Prostate gland (tissue), 2 donors: ENCODE measurements at regions not wholly inside any gene's neighbourhood (a gene's known extent, or its start where the extent isn't known, plus 50 kb on each side); places are given as distances from the start of the nearest gene placed in this dataset.

Source experiments
- DNase-seq: peaks from one replicate; pipeline ENCODE4 v3.0.0-alpha.2; 2019; ENCODE audit warnings: low spot score
- H3K27ac ChIP-seq, 2 donors: fragments of 200-600 bp; sonication (generic); 2 replicates each; pipeline ENCODE4 v1.5.1; 2017 to 2019
- H3K27me3 ChIP-seq: fragments of 200-600 bp; sonication (generic); replicated peaks from 2 replicates; pipeline ENCODE4 v1.5.1; 2019; ENCODE audit not compliant: insufficient read depth
- H3K36me3 ChIP-seq, 2 donors: fragments of 200-600 bp; sonication (generic); 1 replicate in 1 of 2; 2 replicates in 1 of 2; pipeline versions ENCODE4 v1.5.1 to v1.8.1; 2017 to 2019
- H3K4me1 ChIP-seq: fragments of 200-600 bp; sonication (generic); replicated peaks from 2 replicates; pipeline ENCODE4 v1.5.1; 2019
- H3K4me3 ChIP-seq, 2 donors: fragments of 200-600 bp; sonication (generic); 2 replicates each; pipeline ENCODE4 v1.5.1; 2017 to 2019
- H3K9me3 ChIP-seq: fragments of 200-600 bp; sonication (generic); 2 replicates; pipeline ENCODE4 v1.5.1; 2017
- POLR2A ChIP-seq: fragments of 450-650 bp; IDR thresholded peaks from one replicate; pipeline ENCODE4 v1.6.1; 2016; ENCODE audit warnings: antibody characterized with exemption, mild to moderate bottlenecking
- POLR2AphosphoS5 ChIP-seq: sonication (generic); formaldehyde crosslinking; IDR thresholded peaks from one replicate; pipeline ENCODE4 v1.6.1; 2017; ENCODE audit warnings: antibody characterized with exemption
- WGBS: methylation state at CpG from one replicate; pipeline ENCODE4 v1.1.5; 2018; 5-methylcytosine and 5-hydroxymethylcytosine counted together
- intact Hi-C: fragments of 100-400 bp; cut with DNase I; formaldehyde crosslinking; loops from one replicate; pipeline ENCODE4 v1.14.2; 2022
- TF ChIP-seq, protein P1 (sequence below), 4 experiments: fragments of 200-600 bp in 2 of 4; fragments of 450-650 bp in 2 of 4; sonication (generic) in 2 of 4; IDR thresholded peaks; 1 replicate in 3 of 4; 2 replicates in 1 of 4; pipeline ENCODE4 v1.5.1; 2016 to 2019; ENCODE audit warnings: antibody characterized with exemption in 4 of 4, mild to moderate bottlenecking in 2 of 4, moderate library complexity in 2 of 4

DNA sequence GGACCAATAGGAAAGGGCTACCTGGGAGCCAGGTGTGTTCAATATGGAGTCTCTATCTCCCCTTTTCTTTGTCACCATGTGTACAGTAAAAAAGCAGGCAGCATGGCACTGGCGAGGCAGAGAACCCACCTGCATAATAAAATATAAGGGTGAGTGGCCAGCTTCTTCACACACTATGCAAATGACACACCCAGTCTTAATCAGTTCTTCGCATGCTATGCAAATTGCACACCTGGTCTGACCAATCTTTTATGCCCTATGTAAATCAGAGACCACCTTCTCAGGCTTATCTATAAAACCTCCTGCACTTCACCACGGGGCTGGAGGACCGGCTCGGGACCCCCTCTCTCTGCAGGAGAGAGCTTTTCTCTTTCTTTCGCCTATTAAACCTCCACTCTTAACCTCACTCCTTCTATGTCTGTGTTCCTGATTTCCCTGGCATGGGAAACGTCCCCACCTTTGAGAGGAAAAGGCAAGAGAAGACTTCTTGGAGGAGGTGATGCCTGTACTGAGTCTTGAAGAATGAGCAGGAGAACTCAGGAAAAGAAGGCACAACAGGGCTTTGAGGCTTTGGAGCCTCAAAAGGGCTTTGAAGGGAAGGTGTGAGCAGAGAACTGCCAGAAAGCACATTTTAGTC, 502.1 kb downstream of the GRIN2A start:
- H3K27me3 ChIP-seq, result no peaks in the 10 kb centered on the region
- H3K4me1 ChIP-seq, result no peaks in the 10 kb centered on the region
- intact Hi-C loops, result no loop called here
- no peak for DNase-seq
- TF ChIP-seq POLR2A (no peak), POLR2AphosphoS5 (no peak)
- TF ChIP-seq, protein P1, sequence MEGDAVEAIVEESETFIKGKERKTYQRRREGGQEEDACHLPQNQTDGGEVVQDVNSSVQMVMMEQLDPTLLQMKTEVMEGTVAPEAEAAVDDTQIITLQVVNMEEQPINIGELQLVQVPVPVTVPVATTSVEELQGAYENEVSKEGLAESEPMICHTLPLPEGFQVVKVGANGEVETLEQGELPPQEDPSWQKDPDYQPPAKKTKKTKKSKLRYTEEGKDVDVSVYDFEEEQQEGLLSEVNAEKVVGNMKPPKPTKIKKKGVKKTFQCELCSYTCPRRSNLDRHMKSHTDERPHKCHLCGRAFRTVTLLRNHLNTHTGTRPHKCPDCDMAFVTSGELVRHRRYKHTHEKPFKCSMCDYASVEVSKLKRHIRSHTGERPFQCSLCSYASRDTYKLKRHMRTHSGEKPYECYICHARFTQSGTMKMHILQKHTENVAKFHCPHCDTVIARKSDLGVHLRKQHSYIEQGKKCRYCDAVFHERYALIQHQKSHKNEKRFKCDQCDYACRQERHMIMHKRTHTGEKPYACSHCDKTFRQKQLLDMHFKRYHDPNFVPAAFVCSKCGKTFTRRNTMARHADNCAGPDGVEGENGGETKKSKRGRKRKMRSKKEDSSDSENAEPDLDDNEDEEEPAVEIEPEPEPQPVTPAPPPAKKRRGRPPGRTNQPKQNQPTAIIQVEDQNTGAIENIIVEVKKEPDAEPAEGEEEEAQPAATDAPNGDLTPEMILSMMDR (IDR thresholded peaks at IDR 0.05), result no peak
- H3K27ac ChIP-seq, result no peak overlapping the region
- H3K36me3 ChIP-seq, result no peaks in the 10 kb centered on the region
- 49% methylated on average over 7 of the region's 7 CpGs for WGBS
- no peaks in the 10 kb centered on the region for H3K9me3 ChIP-seq
- no peak overlapping the region for H3K4me3 ChIP-seq

DNA sequence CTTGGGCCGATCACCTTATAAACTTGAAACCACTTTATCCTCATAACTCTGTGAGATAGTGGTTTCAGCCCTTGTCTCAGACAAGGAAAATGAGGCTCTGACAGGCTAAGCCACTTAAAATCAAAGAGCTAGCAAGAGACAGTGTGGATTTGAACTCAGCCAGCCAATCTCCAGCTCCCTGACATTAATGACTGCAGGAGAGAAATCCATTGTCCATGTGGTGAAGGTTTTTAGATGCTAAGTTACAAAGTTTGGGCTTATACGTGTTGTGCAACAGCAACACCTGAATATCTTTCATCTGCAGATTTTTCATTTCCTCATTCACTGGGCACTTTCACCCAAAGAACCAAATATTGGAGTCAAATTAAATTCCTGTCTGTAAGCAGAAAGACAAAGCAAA, 501.3 kb downstream of the GRIN2A start:
- no peaks in the 10 kb centered on the region for H3K4me1 ChIP-seq
- intact Hi-C loops, result no loop called here
- H3K27ac ChIP-seq, result no peak overlapping the region
- no peak overlapping the region for H3K4me3 ChIP-seq
- H3K27me3 ChIP-seq, result no peaks in the 10 kb centered on the region
- TF ChIP-seq POLR2AphosphoS5, result no peak
- no peak for TF ChIP-seq POLR2A
- no peaks in the 10 kb centered on the region for H3K36me3 ChIP-seq
- no peaks in the 10 kb centered on the region for H3K9me3 ChIP-seq
- WGBS, result 86% methylated on average over 2 of the region's 2 CpGs
- no peak for DNase-seq

DNA sequence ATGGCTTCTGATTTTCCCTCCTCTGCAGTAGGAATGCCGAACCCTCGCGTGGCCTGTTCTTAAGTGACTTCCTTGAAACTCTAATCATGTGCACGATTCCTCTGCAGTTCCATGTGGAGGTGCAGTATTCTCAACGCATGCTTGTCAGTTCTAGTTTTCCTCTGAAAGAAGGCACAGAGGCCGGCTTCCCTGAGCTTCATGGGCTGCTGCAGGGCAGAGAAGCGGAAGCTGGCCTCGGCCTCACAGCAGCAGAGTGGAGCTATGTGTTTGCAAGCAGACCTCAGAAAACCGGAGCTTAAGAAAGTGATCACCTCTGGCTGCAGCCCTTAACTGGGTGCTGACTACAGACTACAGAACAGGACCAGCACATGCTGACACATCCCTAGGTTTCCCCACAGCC, 500.7 kb downstream of the GRIN2A start:
- no peak for DNase-seq
- TF ChIP-seq, protein P1 (IDR thresholded peaks at IDR 0.05), result no peak
- TF ChIP-seq POLR2A (no peak), POLR2AphosphoS5 (no peak)
- Histone ChIP-seq H3K4me3 (no peak overlapping the region), H3K27ac (no peak overlapping the region), H3K9me3 (no peaks in the 10 kb centered on the region), H3K27me3 (no peaks in the 10 kb centered on the region), H3K36me3 (no peaks in the 10 kb centered on the region), H3K4me1 (no peaks in the 10 kb centered on the region)
- intact Hi-C loops, result no loop called here
- WGBS, result 83% methylated on average over 9 of the region's 9 CpGs

DNA sequence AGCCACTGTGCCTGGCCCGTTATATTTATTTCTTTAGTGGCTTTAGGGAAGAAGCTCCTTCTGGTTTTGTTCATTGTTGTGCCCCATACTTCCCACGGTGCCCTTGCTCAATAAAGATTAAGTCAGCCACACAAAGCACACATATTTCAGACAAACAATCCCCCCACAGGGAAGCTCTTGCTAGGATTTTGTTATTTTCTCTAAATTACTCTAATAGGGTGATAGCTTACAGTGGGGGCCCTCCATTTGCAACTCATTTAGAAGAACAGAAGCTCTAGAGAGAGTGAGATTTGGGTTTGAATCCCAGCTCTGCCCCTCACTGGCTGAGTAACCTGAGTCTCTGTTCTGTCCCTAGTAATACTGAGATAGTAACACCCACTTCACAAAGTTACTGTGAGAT, 499.9 kb downstream of the GRIN2A start:
- DNase-seq, result no peak
- H3K9me3 ChIP-seq, result no peaks in the 10 kb centered on the region

DNA sequence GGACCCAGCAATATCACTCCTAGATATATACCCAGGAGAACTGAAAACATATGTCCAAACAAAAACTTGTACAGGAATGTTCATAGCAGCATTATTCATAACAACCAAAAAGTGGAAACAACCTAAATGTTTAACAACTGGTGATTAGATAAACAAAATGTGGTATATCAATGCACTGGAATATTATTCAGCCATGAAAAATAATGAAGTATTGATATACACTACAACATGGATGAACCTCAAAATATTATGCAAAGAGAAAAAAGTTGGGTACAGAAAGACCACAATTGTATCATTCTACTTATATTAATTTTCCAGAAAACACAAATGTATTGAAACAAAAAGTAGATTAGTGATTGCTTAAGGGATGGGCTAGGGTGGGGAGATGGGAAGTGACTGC, 498.6 kb downstream of the GRIN2A start:
- DNase-seq, result no peak
- Histone ChIP-seq H3K36me3 (no peaks in the 10 kb centered on the region), H3K4me3 (no peak overlapping the region), H3K9me3 (no peaks in the 10 kb centered on the region), H3K27ac (no peak overlapping the region), H3K4me1 (no peaks in the 10 kb centered on the region), H3K27me3 (no peaks in the 10 kb centered on the region)
- intact Hi-C loops, result no loop called here
- TF ChIP-seq POLR2A, result no peak
- TF ChIP-seq, protein P1 (IDR thresholded peaks at IDR 0.05), result no peak

More for the DNA sequence above, 499.9 kb downstream of the GRIN2A start:
- Histone ChIP-seq H3K27me3 (no peaks in the 10 kb centered on the region), H3K36me3 (no peaks in the 10 kb centered on the region), H3K4me3 (no peak overlapping the region), H3K27ac (no peak overlapping the region), H3K4me1 (no peaks in the 10 kb centered on the region)
- TF ChIP-seq POLR2AphosphoS5 (no peak), POLR2A (no peak)
- TF ChIP-seq, protein P1 (IDR thresholded peaks at IDR 0.05), result no peak
- WGBS, result 64% methylated on average over 2 of the region's 2 CpGs
- intact Hi-C loops, result no loop called here
